Ascending aorta (tissue), 2 donors: ENCODE measurements at regions not wholly inside any gene's neighbourhood (a gene's known extent, or its start where the extent isn't known, plus 50 kb on each side); places are given as distances from the start of the nearest gene placed in this dataset.
"Not testable (repeated sequence)": the region's sequence is repeated elsewhere in the genome, so short reads cannot be mapped to it uniquely, and the experiment has no call there.

Source experiments
- DNase-seq, 2 donors: peaks; one replicate each; pipeline ENCODE4 v3.0.0-alpha.2; 2019; ENCODE audit warnings: low spot score in 2 of 2
- H3K27ac ChIP-seq, 2 donors: fragments of 200-600 bp; sonication (generic); one replicate each; pipeline ENCODE4 v1.5.1; 2016 to 2017; ENCODE audit warnings: mild to moderate bottlenecking in 1 of 2
- H3K27me3 ChIP-seq: fragments of 200-600 bp; sonication (generic); one replicate; pipeline ENCODE4 v1.5.1; 2017
- H3K36me3 ChIP-seq, 2 donors: fragments of 200-600 bp; sonication (generic); one replicate each; pipeline ENCODE4 v1.5.1; 2016
- H3K4me1 ChIP-seq, 2 donors: fragments of 200-600 bp; sonication (generic); one replicate each; pipeline ENCODE4 v1.5.1; 2016 to 2017; ENCODE audit warnings: mild to moderate bottlenecking in 1 of 2
- H3K4me3 ChIP-seq, 2 donors: fragments of 200-600 bp; sonication (generic); one replicate each; pipeline ENCODE4 v1.5.1; 2016 to 2017; ENCODE audit warnings: mild to moderate bottlenecking in 1 of 2
- H3K9me3 ChIP-seq, 2 donors: fragments of 200-600 bp; sonication (generic); one replicate each; pipeline ENCODE4 v1.5.1; 2016
- intact Hi-C: fragments of 100-400 bp; cut with DNase I; formaldehyde crosslinking; loops from one replicate; pipeline ENCODE4 v1.15.1; 2023
- TF ChIP-seq, protein P1 (sequence below), 3 experiments: fragments of 200-600 bp in 2 of 3; fragments of 450-650 bp in 1 of 3; sonication (generic) in 2 of 3; IDR thresholded peaks; one replicate each; pipeline ENCODE4 v1.5.1; 2016 to 2019; ENCODE audit warnings: antibody characterized with exemption in 3 of 3, mild to moderate bottlenecking in 1 of 3, moderate library complexity in 1 of 3

DNA sequence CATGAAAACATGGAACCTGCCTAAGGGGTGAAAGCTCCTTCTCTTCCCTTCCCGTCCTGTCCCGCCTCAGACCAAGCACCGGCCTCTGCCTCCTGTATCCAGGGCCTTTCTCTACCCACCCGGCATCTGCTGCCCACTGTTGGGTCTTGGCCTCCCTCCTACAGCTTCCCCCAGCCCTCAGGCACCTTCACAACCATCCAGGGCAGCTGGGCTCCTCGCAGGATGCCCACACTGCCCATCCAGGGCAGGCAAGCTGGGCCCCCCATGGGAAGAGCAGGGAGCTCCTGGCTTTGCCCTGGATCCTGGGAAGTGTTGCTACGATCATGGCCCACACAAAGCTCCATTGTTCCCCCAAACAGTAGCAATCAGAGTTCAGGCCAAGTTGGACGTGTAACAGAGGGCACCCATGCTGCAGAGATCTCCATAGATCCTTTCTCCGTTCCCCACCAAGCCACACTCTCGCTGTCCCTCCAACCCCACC lies 206.6 kb downstream of the NDUFA10 start:
- Histone ChIP-seq H3K27me3 (no peaks in the 10 kb centered on the region), H3K9me3 (no peaks in the 10 kb centered on the region), H3K4me1 (peaks cover 13 to 26% of the 10 kb centered on the region in 2 donors), H3K36me3 (no peaks in the 10 kb centered on the region), H3K4me3 (no peak overlapping the region), H3K27ac (no peak overlapping the region)
- TF ChIP-seq, protein P1, sequence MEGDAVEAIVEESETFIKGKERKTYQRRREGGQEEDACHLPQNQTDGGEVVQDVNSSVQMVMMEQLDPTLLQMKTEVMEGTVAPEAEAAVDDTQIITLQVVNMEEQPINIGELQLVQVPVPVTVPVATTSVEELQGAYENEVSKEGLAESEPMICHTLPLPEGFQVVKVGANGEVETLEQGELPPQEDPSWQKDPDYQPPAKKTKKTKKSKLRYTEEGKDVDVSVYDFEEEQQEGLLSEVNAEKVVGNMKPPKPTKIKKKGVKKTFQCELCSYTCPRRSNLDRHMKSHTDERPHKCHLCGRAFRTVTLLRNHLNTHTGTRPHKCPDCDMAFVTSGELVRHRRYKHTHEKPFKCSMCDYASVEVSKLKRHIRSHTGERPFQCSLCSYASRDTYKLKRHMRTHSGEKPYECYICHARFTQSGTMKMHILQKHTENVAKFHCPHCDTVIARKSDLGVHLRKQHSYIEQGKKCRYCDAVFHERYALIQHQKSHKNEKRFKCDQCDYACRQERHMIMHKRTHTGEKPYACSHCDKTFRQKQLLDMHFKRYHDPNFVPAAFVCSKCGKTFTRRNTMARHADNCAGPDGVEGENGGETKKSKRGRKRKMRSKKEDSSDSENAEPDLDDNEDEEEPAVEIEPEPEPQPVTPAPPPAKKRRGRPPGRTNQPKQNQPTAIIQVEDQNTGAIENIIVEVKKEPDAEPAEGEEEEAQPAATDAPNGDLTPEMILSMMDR (IDR thresholded peaks at IDR 0.05), result no peak
- peak in 1 of 2 donors; percentile 45 for DNase-seq
- intact Hi-C loops, result loop anchor here (10.0 kb wide), 3 partner anchors 544 to 1176 kb away; partner anchors contain the start of gene SNED1

DNA sequence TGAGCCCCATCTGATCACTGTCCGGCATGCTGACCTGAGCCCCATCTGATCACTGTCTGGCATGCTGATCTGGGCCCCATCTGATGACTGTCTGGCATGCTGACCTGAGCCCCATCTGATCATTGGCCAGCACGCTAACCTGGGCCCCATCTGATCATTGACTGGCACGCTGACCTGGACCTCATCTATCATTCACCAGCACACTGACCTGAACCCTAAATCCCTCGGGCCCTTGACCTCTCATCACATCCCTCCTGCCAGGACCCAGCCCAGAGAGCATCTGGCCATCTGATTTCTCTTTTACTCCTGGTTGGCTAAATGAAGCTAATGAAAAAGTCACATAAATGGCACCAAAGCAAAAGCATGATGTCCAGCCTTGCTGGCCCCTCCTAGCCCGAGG lies 207.1 kb downstream of the NDUFA10 start:
- no peak overlapping the region for H3K27ac ChIP-seq
- no peak overlapping the region for H3K4me3 ChIP-seq
- no peaks in the 10 kb centered on the region for H3K9me3 ChIP-seq
- peaks cover 17 to 29% of the 10 kb centered on the region in 2 donors for H3K4me1 ChIP-seq
- intact Hi-C loops, result loop anchor here (10.0 kb wide), 3 partner anchors 543 to 1177 kb away; partner anchors contain the start of gene SNED1
- TF ChIP-seq, protein P1 (IDR thresholded peaks at IDR 0.05), result no peak
- no peaks in the 10 kb centered on the region for H3K36me3 ChIP-seq
- peak in 1 of 2 donors; percentile 27 for DNase-seq
- H3K27me3 ChIP-seq, result no peaks in the 10 kb centered on the region

DNA sequence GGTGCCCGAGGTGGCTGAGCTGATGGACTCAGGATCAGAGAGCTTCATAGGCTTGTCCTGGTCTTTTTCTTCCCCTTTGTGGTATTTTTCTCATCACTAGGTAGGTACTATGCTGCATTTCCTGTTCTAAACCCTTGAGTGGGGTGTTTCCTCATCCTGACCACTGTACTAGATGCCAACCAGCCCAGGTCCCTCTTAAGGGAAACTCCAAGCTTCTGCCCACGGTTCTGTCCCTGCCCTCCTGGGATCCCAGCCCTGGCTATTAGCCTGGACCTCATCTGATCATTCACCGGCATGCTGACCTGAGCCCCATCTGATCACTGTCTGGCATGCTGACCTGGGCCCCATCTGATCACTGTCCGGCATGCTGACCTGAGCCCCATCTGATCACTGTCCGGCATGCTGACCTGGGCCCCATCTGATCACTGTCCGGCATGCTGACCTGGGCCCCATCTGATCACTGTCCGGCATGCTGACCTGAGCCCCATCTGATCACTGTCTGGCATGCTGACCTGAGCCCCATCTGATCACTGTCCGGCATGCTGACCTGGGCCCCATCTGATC lies 207.6 kb downstream of the NDUFA10 start:
- H3K27me3 ChIP-seq, H3K4me3 ChIP-seq, H3K9me3 ChIP-seq, H3K27ac ChIP-seq, H3K36me3 ChIP-seq: not testable (repeated sequence)
- H3K4me1 ChIP-seq, result peaks cover 19 to 32% of the 10 kb centered on the region in 2 donors
- DNase-seq, result peak in 1 of 2 donors; percentile 38
- intact Hi-C loops, result loop anchor here (10.0 kb wide), 3 partner anchors 543 to 1177 kb away; partner anchors contain the start of gene SNED1

DNA sequence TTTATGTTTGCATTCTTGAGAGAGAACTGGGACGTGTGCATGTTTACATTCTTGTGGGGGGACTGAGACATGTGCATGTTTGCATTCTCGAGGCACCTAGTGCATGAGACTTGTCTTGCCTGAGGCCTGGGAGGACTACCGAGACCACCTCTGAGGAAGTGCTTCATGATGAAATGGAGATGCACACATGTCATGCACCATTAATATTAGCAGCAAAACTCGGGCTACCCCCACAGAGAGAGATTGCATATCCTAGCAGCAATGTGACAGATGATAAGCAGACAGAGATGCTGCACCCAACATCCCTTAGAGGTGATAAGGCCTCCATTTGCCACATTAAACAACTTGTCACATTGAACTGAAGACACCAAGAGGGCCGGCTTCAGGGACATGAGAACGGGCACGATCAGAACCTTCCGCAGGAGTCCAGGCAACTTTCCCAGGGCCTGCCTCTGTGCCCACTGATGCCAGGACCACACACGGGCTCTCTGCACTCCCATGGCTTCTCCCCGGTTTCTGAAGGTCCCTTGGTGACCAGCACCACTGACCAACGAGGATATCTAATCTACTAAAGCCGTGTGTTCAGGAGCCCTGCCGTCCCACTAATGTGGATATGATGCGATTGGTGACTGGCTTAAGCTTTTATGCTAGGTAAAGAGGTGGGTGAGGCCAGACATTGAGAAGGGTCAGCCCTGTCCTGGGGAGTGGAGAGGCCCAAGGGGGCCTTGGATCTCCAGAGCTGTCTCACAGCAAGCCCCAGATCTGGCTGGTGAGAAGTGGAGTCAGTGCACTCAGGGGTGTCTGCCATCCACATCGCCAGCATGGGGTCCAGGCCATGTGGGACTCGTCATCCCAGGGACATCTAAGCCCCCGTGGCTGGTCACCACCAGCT lies 208.3 kb downstream of the NDUFA10 start:
- H3K36me3 ChIP-seq, result no peaks in the 10 kb centered on the region
- H3K27ac ChIP-seq, result no peak overlapping the region
- peak in 1 of 2 donors; percentile 56 for DNase-seq
- intact Hi-C loops, result loop anchor here (10.0 kb wide), 3 partner anchors 542 to 1178 kb away; partner anchors contain the start of gene SNED1
- no peaks in the 10 kb centered on the region for H3K9me3 ChIP-seq
- H3K4me3 ChIP-seq, result no peak overlapping the region
- peaks cover 19 to 39% of the 10 kb centered on the region in 2 donors for H3K4me1 ChIP-seq
- TF ChIP-seq, protein P1 (IDR thresholded peaks at IDR 0.05), result no peak
- H3K27me3 ChIP-seq, result no peaks in the 10 kb centered on the region

DNA sequence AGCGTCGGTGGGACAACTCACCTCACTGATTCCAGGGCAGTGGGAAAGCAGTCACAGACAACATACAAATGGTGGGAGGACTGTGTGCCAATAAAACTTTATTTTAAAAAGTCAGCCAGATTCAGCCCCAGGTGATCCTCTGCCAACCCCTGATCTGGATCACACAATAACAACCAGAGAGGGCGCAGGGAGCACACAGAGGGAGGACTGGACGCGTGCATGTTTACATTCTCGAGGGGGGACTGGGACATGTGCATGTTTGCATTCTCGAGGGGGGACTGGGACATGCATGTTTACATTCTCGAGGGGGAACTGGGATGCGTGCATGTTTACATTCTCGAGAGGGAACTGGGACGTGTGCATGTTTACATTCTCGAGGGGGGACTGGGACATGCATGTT lies 209.5 kb downstream of the NDUFA10 start:
- Histone ChIP-seq H3K36me3 (no peaks in the 10 kb centered on the region), H3K27me3 (no peaks in the 10 kb centered on the region), H3K4me3 (no peak overlapping the region), H3K4me1 (peaks cover 22 to 42% of the 10 kb centered on the region in 2 donors), H3K9me3 (no peaks in the 10 kb centered on the region), H3K27ac (peak overlapping the region in 1 of 2 donors; percentile 96)
- intact Hi-C loops, result loop anchor here (1.0 to 10.0 kb wide), 4 partner anchors 67 to 1179 kb away; partner anchors contain the start of gene SNED1
- TF ChIP-seq, protein P1 (IDR thresholded peaks at IDR 0.05), result no peak
- DNase-seq, result peak in 1 of 2 donors; percentile 24
